Activated CD4-positive, alpha-beta T cell treated with anti-CD3 and anti-CD28 coated beads, Interleukin-10, Interleukin-2, amounts not matched to agents 100 ng/mL and 50 ng/mL, durations not matched to agents 16 hours and 8 hours (primary cell): ENCODE measurements at regions not wholly inside any gene's neighbourhood (a gene's known extent, or its start where the extent isn't known, plus 50 kb on each side); places are given as distances from the start of the nearest gene placed in this dataset.

ENCODE experiments used
- DNase-seq: peaks from one replicate; pipeline ENCODE4 v3.0.0-alpha.2; 2020

DNA sequence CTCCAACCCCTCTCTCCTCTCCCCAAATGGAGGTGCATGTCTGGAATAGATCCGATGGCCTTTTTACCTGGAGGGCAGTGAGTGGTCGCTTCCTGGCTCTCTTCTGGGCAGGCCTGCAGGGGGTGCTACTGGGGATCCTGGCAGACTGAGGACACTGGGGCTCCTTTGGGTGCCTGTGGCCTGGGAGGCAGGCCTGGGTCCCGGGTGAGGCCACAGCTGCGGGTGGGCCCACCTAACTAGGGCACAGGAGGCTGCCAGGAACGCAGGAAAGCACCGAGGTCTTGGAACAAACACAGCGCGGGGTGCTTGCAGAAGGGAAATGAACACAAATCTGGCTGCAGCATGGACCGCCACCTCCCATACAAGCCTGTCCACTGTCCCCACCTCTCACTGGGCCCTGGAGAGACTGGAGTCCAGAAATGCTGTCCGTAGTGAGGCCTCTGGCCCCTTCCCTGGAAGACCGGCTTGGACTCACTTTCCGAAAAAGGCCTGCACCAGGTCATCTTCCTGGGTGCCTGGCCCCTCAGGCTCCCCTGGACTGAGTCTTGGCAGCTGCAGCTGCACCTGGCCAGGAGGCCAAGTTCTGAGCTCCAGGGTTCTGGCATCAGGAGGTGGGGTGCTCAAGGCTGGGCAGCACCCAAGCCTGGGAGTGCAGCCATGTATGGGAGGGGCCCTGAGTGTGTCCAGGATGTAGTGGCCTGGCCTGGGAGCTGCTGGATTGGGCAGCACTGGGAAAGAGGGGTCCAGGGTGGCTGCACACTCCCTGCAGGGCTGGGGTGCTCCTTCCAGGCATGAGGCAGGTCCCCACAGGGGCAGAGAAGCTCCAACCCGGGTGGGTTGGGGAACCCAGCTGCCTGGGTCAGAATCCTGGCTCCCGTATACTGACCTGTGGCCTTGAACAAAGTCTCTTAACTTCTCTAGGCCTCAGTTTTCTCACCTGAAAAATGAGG, 195.1 kb downstream of the IRF8 start:
- DNase-seq = no peak

DNA sequence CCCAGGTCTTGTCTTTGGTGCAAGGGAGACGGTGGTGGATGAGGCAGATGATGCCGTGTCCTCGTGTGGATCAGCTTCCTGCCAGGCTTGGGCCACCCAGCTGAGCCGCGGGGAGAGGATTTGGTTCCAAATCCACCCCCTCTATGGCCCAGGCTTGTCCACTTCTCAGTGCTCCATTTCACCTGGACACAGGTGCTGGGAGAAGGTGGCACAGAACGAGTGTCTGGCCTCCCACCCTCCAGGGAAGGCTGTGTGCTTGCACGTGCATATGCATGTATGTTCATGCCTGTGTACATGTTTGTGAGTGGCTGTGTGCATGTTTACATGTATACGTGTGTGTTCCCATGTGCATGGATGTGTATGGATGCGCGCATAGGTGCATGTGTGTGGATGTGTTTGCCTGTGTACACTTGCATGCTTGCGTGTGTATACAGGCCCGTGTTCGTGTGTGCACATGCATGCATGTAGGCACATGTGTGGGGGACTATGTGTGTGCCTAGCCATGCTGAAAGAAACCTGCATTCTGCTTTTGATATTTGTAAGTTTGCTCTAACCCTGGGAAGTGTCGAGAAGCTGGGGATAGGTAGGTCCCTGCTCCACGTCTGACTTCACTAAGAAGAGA, 196.3 kb downstream of the IRF8 start:
- DNase-seq = no peak

DNA sequence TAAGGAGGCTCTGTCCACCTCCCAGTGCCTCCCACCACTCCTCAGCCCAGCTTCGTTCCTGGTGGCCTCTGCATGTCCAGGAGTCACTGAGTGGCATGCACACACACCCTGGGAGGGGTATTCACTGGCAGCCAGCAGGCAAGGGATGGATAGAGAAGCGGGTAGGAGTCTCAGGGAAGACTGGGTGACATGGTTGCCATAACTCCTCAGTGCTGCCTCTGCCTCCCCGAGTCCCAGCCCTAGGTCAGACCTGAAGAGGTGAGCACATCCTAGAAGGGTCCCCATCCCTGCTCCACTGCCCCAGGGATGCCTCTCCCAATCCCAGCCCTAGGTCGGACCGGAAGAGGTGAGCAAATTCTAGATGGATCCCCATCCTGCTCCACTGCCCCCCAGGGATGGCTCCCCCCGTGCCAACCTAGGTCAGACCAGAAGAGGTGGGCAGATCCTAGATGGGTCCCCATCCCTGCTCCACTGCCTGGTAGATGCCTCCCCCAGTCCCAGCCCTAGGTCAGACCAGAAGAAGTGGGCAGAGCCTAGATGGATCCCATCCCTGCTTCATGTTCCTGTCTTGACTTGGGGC, 197.0 kb downstream of the IRF8 start:
- DNase-seq = no peak

DNA sequence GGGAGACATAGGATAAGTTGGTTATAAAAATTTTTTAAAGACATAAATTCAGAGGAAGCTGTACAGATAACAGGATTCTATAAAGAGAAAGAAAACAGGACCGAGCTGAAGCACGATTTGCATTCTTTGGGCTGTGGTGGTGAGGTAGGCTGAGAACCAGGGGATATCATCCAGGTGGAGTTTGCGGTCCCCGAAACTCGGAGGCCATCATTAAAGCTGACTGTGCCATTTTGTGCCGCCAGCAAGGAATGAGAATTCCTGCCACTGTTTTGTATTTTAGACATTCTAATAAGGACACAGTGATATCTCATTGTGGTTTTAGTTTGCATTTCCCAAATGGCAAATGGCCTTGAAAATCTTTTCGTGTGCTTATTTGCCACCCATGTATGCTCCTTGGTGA, 197.9 kb downstream of the IRF8 start:
- DNase-seq = no peak

- DNase-seq = no peak
Observed at GRCh38 chr16:86099326-86099725, 200.4 kb downstream of the IRF8 start.

GRCh38 chr16:86100205-86101136, 201.5 kb downstream of the IRF8 start:
- no peak for DNase-seq

DNA sequence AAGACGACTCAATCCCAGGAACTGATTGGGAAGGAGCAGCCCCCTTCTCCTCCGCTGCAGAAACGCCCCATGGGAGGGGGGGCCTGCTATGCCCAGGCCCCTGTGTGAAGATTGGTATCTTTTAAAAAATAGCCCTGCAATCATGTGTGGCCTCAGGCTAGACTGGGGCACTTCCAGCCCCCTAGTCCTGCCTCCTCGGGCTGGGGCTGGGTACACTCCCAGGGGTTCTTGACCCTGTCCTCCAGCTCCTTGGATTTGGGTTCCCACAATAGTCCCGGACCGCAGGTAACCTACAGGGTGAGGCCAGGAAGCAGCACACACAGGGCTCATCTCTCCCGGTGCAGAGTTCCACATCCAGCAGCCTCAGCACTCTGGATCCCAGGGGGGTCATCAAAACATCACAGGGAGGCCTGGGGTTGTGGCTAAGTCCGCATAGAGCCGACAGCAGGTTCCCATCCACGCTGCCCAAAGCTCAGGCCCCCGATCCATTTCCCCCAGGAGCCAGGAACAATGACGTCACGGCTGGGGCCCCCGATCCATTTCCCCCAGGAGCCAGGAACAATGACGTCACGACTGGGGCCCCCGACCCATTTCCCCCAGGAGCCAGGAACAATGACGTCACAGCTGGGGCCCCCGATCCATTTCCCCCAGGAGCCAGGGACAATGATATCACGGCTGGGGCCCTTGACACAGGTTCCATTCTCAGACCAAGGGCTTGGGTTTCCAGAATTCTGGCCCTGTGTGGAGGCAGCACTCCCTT, 202.4 kb downstream of the IRF8 start:
- no peak for DNase-seq

GRCh38 chr16:86101897-86102157, 202.9 kb downstream of the IRF8 start:
- DNase-seq = no peak

- DNase-seq = no peak
Observed at GRCh38 chr16:86103320-86103719, 204.4 kb downstream of the IRF8 start.

- DNase-seq = no peak
Observed at GRCh38 chr16:86104537-86105048, 205.6 kb downstream of the IRF8 start.

DNA sequence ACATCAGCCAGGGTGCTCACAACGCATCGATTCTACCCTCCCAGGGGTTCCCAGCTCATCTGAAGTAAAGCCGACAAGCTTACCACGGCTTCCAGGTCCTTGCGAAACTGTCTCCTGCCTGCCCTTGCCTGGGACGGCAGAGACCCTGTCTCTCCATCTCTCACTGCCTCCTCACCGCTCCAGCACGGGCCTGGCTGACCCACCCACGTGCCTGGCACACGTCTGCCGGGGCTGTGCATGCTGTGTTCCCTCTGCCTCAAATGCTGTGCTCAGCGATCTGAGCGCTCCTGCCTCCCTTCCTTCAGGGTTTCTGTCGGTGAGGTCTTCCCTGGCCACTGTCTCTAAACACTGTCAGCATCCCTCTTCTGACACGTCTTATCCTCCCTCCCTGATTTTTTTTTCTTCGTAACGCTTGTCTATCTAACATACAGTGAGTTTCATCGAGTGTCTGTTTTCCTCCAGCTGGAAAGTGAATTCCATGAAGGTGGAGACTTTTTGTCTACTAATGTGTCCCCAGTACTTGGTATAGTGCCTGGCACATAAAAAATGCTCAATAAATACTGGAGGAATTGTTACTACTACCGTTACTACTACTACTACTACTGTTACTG, 208.4 kb downstream of the IRF8 start:
- DNase-seq = no peak

DNA sequence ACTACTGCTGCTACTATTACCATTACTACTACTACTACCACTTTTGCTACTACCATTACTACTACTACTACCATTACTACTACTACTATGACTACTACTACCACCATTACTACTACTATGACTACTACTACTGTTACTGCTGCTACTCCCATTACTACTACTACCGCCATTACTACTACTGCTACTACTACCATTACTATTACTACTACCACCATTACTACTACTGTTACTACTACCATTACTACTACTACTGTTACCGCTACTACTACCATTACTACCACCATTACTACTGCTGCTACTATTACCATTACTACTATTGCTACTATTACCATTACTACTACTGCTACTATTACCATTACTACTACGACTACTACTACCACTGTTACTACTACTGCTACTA, 209.1 kb downstream of the IRF8 start:
- DNase-seq = no peak

DNA sequence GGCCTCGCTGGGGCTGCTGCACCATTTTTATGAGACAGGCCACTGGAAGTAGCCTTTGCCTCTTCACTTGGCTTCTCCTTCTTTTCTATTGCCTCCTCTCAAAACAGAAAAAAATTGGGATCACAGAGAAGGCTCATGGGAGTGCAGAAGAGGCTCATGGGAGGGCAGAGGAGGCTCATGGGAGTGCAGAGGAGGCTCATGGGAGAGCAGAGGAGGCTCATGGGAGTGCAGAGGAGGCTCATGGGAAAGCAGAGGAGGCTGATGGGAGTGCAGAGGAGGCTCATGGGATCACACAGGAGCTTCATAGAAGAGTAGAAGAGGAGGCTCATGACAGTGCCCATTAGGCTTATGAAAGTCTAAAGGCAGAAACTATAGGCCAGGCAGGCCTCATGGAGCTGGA, 211.2 kb downstream of the IRF8 start:
- no peak for DNase-seq

GRCh38 chr16:86110726-86111125, 211.8 kb downstream of the IRF8 start:
- DNase-seq = no peak

- no peak for DNase-seq
Observed at GRCh38 chr16:86112178-86112577, 213.2 kb downstream of the IRF8 start.

DNA sequence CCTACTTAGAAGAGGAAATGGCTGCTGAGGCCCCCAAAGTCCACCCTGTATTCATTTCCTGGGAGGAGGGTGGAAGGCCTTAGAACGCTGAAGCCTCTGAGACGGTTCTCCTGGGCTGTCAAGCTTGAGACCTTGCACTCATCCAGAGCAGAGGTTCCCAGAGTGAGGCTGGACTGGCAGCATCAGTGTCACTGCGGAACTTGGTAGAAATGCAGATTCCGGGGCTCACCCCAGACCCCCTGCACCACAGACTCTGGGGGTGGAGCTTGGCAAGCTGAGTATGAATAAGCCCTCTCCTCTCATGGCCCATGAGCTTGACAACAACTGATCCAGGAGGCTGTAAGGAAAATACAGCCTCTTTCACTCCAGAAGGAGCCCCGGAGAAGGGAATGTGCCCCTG, 218.3 kb downstream of the IRF8 start:
- no peak for DNase-seq

GRCh38 chr16:86117756-86118155, 218.8 kb downstream of the IRF8 start:
- no peak for DNase-seq

- no peak for DNase-seq
Observed at GRCh38 chr16:86118467-86119307, 219.7 kb downstream of the IRF8 start.

DNA sequence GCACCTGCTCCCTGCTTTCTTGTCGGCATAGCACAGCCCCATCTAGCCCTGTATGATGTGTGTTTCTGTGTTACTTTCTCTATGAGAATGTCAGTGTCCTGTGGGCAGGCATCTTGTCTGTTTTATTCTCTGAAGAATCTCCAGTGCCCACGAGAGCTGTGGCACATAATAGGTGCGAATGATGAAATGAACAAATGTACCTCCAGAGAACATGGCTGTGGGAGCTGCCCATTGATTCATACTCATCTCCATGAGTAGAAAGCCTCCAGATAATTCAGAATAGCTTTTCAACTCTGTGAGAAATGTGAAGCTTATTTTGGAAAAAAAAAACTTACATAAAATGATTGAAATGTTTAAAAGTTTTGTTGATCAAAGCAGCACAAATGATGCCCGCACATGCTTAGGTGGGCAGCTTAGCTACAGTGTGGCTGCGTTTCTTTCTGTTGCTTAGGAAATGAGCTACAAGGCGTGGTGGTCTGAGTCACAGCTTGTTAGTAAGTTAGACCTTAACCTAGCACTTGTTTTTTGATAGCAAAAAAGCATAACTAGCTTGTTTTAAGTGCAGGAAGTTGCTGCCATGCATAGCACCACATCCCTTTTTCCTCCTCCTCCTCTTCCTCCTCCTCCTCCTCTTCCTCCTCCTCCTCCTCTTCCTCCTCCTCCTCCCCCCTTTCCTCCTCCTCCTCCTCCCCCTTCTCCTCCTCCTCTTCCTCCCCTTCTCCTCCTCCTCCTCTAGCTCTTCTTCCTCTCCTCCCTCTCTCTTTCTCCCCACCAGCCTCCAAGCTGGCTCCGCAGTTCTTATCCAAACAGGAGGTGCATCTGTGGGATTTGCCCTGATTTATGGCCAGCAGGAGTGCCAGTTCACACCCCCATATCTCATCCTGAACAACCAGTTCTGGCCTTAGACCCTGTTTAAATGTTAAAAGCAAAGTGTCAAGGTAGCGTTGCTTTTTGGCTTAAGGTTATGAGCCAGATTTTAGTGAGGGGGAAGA, 221.5 kb downstream of the IRF8 start:
- no peak for DNase-seq
